IMR-90 (cell line): ENCODE measurements at regions not wholly inside any gene's neighbourhood (a gene's known extent, or its start where the extent isn't known, plus 50 kb on each side); places are given as distances from the start of the nearest gene placed in this dataset.

ENCODE experiments used
- ATAC-seq: fragments of 200-7000 bp; cut with Tn5 transposase; 2 replicates; pipeline ENCODE4 v1.9.1; 2020; ENCODE audit warnings: low read depth, mild to moderate bottlenecking, moderate library complexity
- BruUV-seq: library from RNA; stranded (reverse); fragments of 400-500 nt; replicated peaks from 2 replicates; lab custom pipeline; 2021; lab: Mats Ljungman, UMichigan
- CTCF ChIA-PET: fragments of 300-600 bp; formaldehyde crosslinking; extraction: SDS; loops from one replicate; lab custom pipeline; 2021; ENCODE audit warnings: antibody characterized with exemption; lab: Yijun Ruan, JAX
- POLR2A ChIA-PET: fragments of 300-600 bp; sonication (Branson Sonifier 250); formaldehyde crosslinking; loops from one replicate; lab custom pipeline; 2022; ENCODE audit warnings: antibody characterized with exemption; ENCODE audit not compliant: unreplicated experiment; lab: Charles Lee
- DNase-seq: peaks from one replicate; pipeline ENCODE4 v3.0.0; 2013
- H2AFZ ChIP-seq: replicated peaks from 2 replicates; pipeline ENCODE3; 2013; ENCODE audit warnings: low read length, mild to moderate bottlenecking; ENCODE audit not compliant: poor library complexity
- H2AK5ac ChIP-seq: 2 replicates; pipeline ENCODE4 v1.6.1; 2013; ENCODE audit warnings: low read depth, low read length, inconsistent platforms
- H2AK9ac ChIP-seq: replicated peaks from 2 replicates; pipeline ENCODE3; 2013; ENCODE audit warnings: mild to moderate bottlenecking, low read depth, low read length, moderate library complexity; ENCODE audit not compliant: poor library complexity
- H2BK120ac ChIP-seq: 2 replicates; pipeline ENCODE4 v1.6.1; 2013; ENCODE audit warnings: low read depth, low read length, inconsistent platforms
- H2BK15ac ChIP-seq: 3 replicates; pipeline ENCODE4 v1.6.1; 2013; ENCODE audit warnings: low read depth, low read length, inconsistent platforms
- H2BK20ac ChIP-seq: 2 replicates; pipeline ENCODE4 v1.6.1; 2013; ENCODE audit warnings: low read depth, mild to moderate bottlenecking, inconsistent platforms, low read length, moderate library complexity
- H2BK5ac ChIP-seq: 2 replicates; pipeline ENCODE4 v1.6.1; 2013; ENCODE audit warnings: mild to moderate bottlenecking, low read depth, low read length, inconsistent platforms; ENCODE audit not compliant: poor library complexity, severe bottlenecking
- H3K14ac ChIP-seq: replicated peaks from 2 replicates; pipeline ENCODE4 v1.6.1; 2013; ENCODE audit warnings: low read depth, low read length, inconsistent platforms
- H3K18ac ChIP-seq: 2 replicates; pipeline ENCODE4 v1.6.1; 2013; ENCODE audit warnings: low read depth, low read length, control low read depth
- H3K23ac ChIP-seq: 2 replicates; pipeline ENCODE4 v1.6.1; 2013; ENCODE audit warnings: low read depth, low read length, inconsistent platforms
- H3K27ac ChIP-seq: 2 replicates; pipeline ENCODE4 v1.5.1; 2013; ENCODE audit warnings: mild to moderate bottlenecking, control low read depth, low read length; ENCODE audit not compliant: insufficient read depth
- H3K27me3 ChIP-seq: 2 replicates; pipeline ENCODE4 v1.6.1; 2013; ENCODE audit warnings: low read length; ENCODE audit not compliant: control insufficient read depth, insufficient read depth
- H3K36me3 ChIP-seq: 2 replicates; pipeline ENCODE4 v1.6.1; 2013; ENCODE audit warnings: low read length, mixed read lengths; ENCODE audit not compliant: control insufficient read depth, insufficient read depth
- H3K4ac ChIP-seq: 2 replicates; pipeline ENCODE4 v1.6.1; 2013; ENCODE audit warnings: low read depth, low read length, inconsistent platforms
- H3K4me1 ChIP-seq: 2 replicates; pipeline ENCODE4 v1.6.1; 2013; ENCODE audit warnings: low read length, mixed read lengths; ENCODE audit not compliant: control insufficient read depth, insufficient read depth
- H3K4me2 ChIP-seq: 2 replicates; pipeline ENCODE4 v1.6.1; 2013; ENCODE audit warnings: low read depth, mild to moderate bottlenecking, control low read depth, low read length, moderate library complexity
- H3K4me3 ChIP-seq: 2 replicates; pipeline ENCODE4 v1.5.1; 2013; ENCODE audit warnings: low read depth, mild to moderate bottlenecking, control low read depth, low read length, moderate library complexity; ENCODE audit not compliant: insufficient read depth
- H3K56ac ChIP-seq: 2 replicates; pipeline ENCODE4 v1.6.1; 2013; ENCODE audit warnings: low read length, inconsistent platforms; ENCODE audit not compliant: insufficient read depth; ENCODE audit errors: extremely low read depth
- H3K79me1 ChIP-seq, 2 experiments: 2 replicates each; pipeline ENCODE4 v1.6.1; 2013; ENCODE audit warnings: low read length in 2 of 2, inconsistent platforms in 1 of 2, low read depth in 1 of 2
- H3K9ac ChIP-seq: 2 replicates; pipeline ENCODE4 v1.6.1; 2013; ENCODE audit warnings: low read depth, low read length, control low read depth
- H3K9me1 ChIP-seq: 2 replicates; pipeline ENCODE4 v1.6.1; 2013; ENCODE audit warnings: low read length, inconsistent platforms; ENCODE audit not compliant: insufficient read depth
- H3K9me3 ChIP-seq: 2 replicates; pipeline ENCODE4 v1.6.1; 2013; ENCODE audit warnings: low read length; ENCODE audit not compliant: control insufficient read depth, insufficient read depth
- H4K20me1 ChIP-seq: 2 replicates; pipeline ENCODE4 v1.6.1; 2013; ENCODE audit warnings: low read length, inconsistent platforms; ENCODE audit not compliant: insufficient read depth
- H4K5ac ChIP-seq: 2 replicates; pipeline ENCODE4 v1.6.1; 2013; ENCODE audit warnings: mild to moderate bottlenecking, low read depth, low read length, control low read depth
- H4K8ac ChIP-seq, 2 experiments: 2 replicates each; pipeline ENCODE4 v1.6.1; 2013; ENCODE audit warnings: low read depth in 2 of 2, low read length in 2 of 2, control low read depth in 1 of 2, inconsistent platforms in 1 of 2
- H4K91ac ChIP-seq: 2 replicates; pipeline ENCODE4 v1.6.1; 2013; ENCODE audit warnings: low read depth, low read length, inconsistent platforms; ENCODE audit not compliant: insufficient read depth
- BHLHE40 ChIP-seq: fragments of 150-350 bp; IDR thresholded peaks from 2 replicates; pipeline ENCODE4 v1.6.1; 2016; ENCODE audit warnings: mild to moderate bottlenecking, low read depth, low read length
- CEBPB ChIP-seq: IDR thresholded peaks from 2 replicates; pipeline ENCODE4 v1.6.1; 2012; ENCODE audit warnings: low read depth, low read length, improper control_type of control experiment
- CHD1 ChIP-seq: IDR thresholded peaks from 2 replicates; pipeline ENCODE4 v1.6.1; 2012; ENCODE audit warnings: low read depth, low read length, improper control_type of control experiment
- CTCF ChIP-seq: conservative IDR thresholded peaks from 2 replicates; pipeline ENCODE4 v1.5.1; 2012; ENCODE audit warnings: mild to moderate bottlenecking, low read depth, low read length, improper control_type of control experiment
- ELK1 ChIP-seq: fragments of 150-350 bp; IDR thresholded peaks from 2 replicates; pipeline ENCODE4 v1.6.1; 2016; ENCODE audit warnings: low read depth, mild to moderate bottlenecking, low read length, moderate library complexity, borderline replicate concordance
- FOS ChIP-seq: fragments of 150-350 bp; IDR thresholded peaks from 2 replicates; pipeline ENCODE4 v1.6.1; 2016; ENCODE audit warnings: low read depth, low read length
- MAFK ChIP-seq: IDR thresholded peaks from 2 replicates; pipeline ENCODE4 v1.6.1; 2012; ENCODE audit warnings: low read depth, low read length, improper control_type of control experiment
- MAZ ChIP-seq: IDR thresholded peaks from 2 replicates; pipeline ENCODE4 v1.6.1; 2012; ENCODE audit warnings: low read depth, mild to moderate bottlenecking, low read length, improper control_type of control experiment, moderate library complexity, borderline replicate concordance
- MXI1 ChIP-seq: IDR thresholded peaks from 2 replicates; pipeline ENCODE4 v1.6.1; 2012; ENCODE audit warnings: low read depth, mild to moderate bottlenecking, low read length, moderate library complexity, borderline replicate concordance
- NFE2L2 ChIP-seq: fragments of 150-350 bp; IDR thresholded peaks from 2 replicates; pipeline ENCODE4 v1.6.1; 2016; ENCODE audit warnings: low read depth, mild to moderate bottlenecking, low read length
- POLR2A ChIP-seq: IDR thresholded peaks from 2 replicates; pipeline ENCODE4 v1.6.1; 2012; ENCODE audit warnings: mild to moderate bottlenecking, low read depth, low read length
- RAD21 ChIP-seq: IDR thresholded peaks from 2 replicates; pipeline ENCODE4 v1.6.1; 2012; ENCODE audit warnings: low read length, improper control_type of control experiment
- RCOR1 ChIP-seq: IDR thresholded peaks from 2 replicates; pipeline ENCODE4 v1.6.1; 2012; ENCODE audit warnings: mild to moderate bottlenecking, low read length, improper control_type of control experiment; ENCODE audit not compliant: insufficient replicate concordance
- RFX5 ChIP-seq: IDR thresholded peaks from 2 replicates; pipeline ENCODE4 v1.8.0; 2012; ENCODE audit warnings: low read depth, mild to moderate bottlenecking, low read length, moderate library complexity
- SMC3 ChIP-seq: fragments of 150-350 bp; IDR thresholded peaks from 2 replicates; pipeline ENCODE4 v1.6.1; 2016; ENCODE audit warnings: low read depth, mild to moderate bottlenecking, antibody characterized with exemption, low read length, moderate library complexity
- USF2 ChIP-seq: fragments of 150-350 bp; IDR thresholded peaks from 2 replicates; pipeline ENCODE4 v1.6.1; 2017; ENCODE audit warnings: mild to moderate bottlenecking, antibody characterized with exemption, low read length, low read depth
- WGBS, 2 experiments: methylation state at CpG; one replicate each; pipeline versions ENCODE4 v1.1.5 to v1.1.7; 2013; ENCODE audit warnings: missing lambda C conversion rate in 2 of 2; ENCODE audit not compliant: insufficient read length in 1 of 2; ENCODE audit errors: extremely low coverage in 2 of 2; 5-methylcytosine and 5-hydroxymethylcytosine counted together
- dilution Hi-C: fragments of 300-500 bp; cut with HindIII; formaldehyde crosslinking; loops from one replicate; pipeline ENCODE4 v1.14.3; 2018; ENCODE audit warnings: low sequenced_read_pairs; ENCODE audit not compliant: unreplicated experiment
- in situ Hi-C: fragments of 300-500 bp; cut with MboI; formaldehyde crosslinking; loops from 3 replicates; pipeline ENCODE4 v1.14.3; 2019; ENCODE audit warnings: low sequenced_read_pairs, inconsistent platforms, mixed read lengths
- intact Hi-C: fragments of 100-400 bp; cut with micrococcal nuclease; formaldehyde crosslinking; loops from 2 replicates; pipeline ENCODE4 v1.10.0; 2022

GRCh38 chr9:106283769-106284168 is 579.2 kb upstream of the ZNF462 start:
- 0% methylated on average over 1 of the region's 5 CpGs; no CpG with 5 or more reads in 1 of the 2 experiments for WGBS, 2 experiments
- no peak overlapping the region for H3K18ac ChIP-seq
- H3K4me2 ChIP-seq: no peak overlapping the region
- H2AK5ac ChIP-seq: no peak overlapping the region
- H3K27ac ChIP-seq: no peak overlapping the region
- no peaks in the 10 kb centered on the region for H4K20me1 ChIP-seq
- H3K27me3 ChIP-seq: no peaks in the 10 kb centered on the region
- TF ChIP-seq CHD1 (no peak), CEBPB (no peak), RAD21 (no peak), MXI1 (no peak), NFE2L2 (no peak), RFX5 (no peak), USF2 (no peak), MAZ (no peak), BHLHE40 (no peak), RCOR1 (no peak), POLR2A (no peak), ELK1 (no peak), SMC3 (no peak), MAFK (no peak), FOS (no peak), CTCF (no peak)
- H3K79me1 ChIP-seq: no peaks in the 10 kb centered on the region
- no peak overlapping the region for H4K5ac ChIP-seq
- H2BK20ac ChIP-seq: no peak overlapping the region
- no peak overlapping the region for H2BK120ac ChIP-seq
- H4K8ac ChIP-seq: no peak overlapping the region
- H2AFZ ChIP-seq: no peak overlapping the region
- no peaks in the 10 kb centered on the region for H3K4me1 ChIP-seq
- H2BK5ac ChIP-seq: no peak overlapping the region
- no peak overlapping the region for H2BK15ac ChIP-seq
- POLR2A ChIA-PET: no interaction called here
- no peak overlapping the region for H3K4me3 ChIP-seq
- H3K9ac ChIP-seq: no peak overlapping the region
- H2AK9ac ChIP-seq: no peak overlapping the region
- no peaks in the 10 kb centered on the region for H3K36me3 ChIP-seq
- ATAC-seq (no peak), DNase-seq (no peak)
- H4K91ac ChIP-seq: no peak overlapping the region
- intact Hi-C loops (no loop called here), in situ Hi-C loops (no loop called here), dilution Hi-C loops (no loop called here)
- H3K56ac ChIP-seq: no peak overlapping the region
- H3K4ac ChIP-seq: no peak overlapping the region
- no TSS peak for BruUV-seq
- no peak overlapping the region for H3K23ac ChIP-seq
- no peaks in the 10 kb centered on the region for H3K9me1 ChIP-seq
- CTCF ChIA-PET: no interaction called here
- no peak overlapping the region for H3K14ac ChIP-seq
- H3K9me3 ChIP-seq: no peaks in the 10 kb centered on the region; the same call in 1 of the 2 replicates
